HepG2 (cell line): ENCODE measurements at regions not wholly inside any gene's neighbourhood (a gene's known extent, or its start where the extent isn't known, plus 50 kb on each side); places are given as distances from the start of the nearest gene placed in this dataset.

ENCODE experiments used
- ATAC-seq: fragments of 200-7000 bp; cut with Tn5 transposase; 3 replicates; pipeline ENCODE4 v1.9.1; 2020; ENCODE audit warnings: mild to moderate bottlenecking, moderate library complexity
- BruUV-seq: library from RNA; stranded (reverse); fragments of 400-500 nt; replicated peaks from 2 replicates; lab custom pipeline; 2021; lab: Mats Ljungman, UMichigan
- CTCF ChIA-PET: fragments of 300-600 bp; formaldehyde crosslinking; extraction: SDS; loops from one replicate; lab custom pipeline; 2021; ENCODE audit warnings: low total read pairs, inconsistent platforms, low intra/inter-chr PET ratio; lab: Yijun Ruan, JAX
- POLR2A ChIA-PET: fragments of 350-600 bp; sonication (Branson Sonifier 250); formaldehyde crosslinking; loops from one replicate; lab custom pipeline; 2020; ENCODE audit warnings: antibody characterized with exemption, inconsistent platforms; lab: Yijun Ruan, JAX
- DNase-seq: peaks from one replicate; pipeline ENCODE4 v3.0.0-alpha.2; 2015; ENCODE audit warnings: low spot score
- FAIRE-seq: peaks from 3 replicates; lab custom pipeline; 2011; peaks lifted over from hg19 to GRCh38; lab: Jason Lieb, UNC
- H2AFZ ChIP-seq: one replicate; pipeline ENCODE4 v1.6.1; 2011; ENCODE audit warnings: low read length, inconsistent platforms
- H3K27ac ChIP-seq: fragments of 300-600 bp; 3 replicates; pipeline ENCODE4 v1.8.0; 2011; ENCODE audit warnings: mixed run types, mild to moderate bottlenecking, mixed read lengths, low read length, inconsistent platforms; ENCODE audit not compliant: insufficient read depth; ENCODE audit errors: extremely low read length
- H3K27me3 ChIP-seq, 2 experiments: fragments of 200-600 bp in 1 of 2; 2 replicates in 1 of 2; 3 replicates in 1 of 2; pipeline versions ENCODE4 v1.6.0 to v1.8.0; 2011; ENCODE audit warnings: low read length in 2 of 2, mild to moderate bottlenecking in 2 of 2, moderate library complexity in 2 of 2, inconsistent platforms in 1 of 2; ENCODE audit not compliant: insufficient read depth in 2 of 2, control insufficient read depth in 1 of 2
- H3K36me3 ChIP-seq, 2 experiments: fragments of 200-600 bp in 1 of 2; replicated peaks in 1 of 2; 2 replicates in 1 of 2; 3 replicates in 1 of 2; pipeline versions ENCODE4 v1.5.1 to v1.8.0; 2011; ENCODE audit warnings: low read length in 2 of 2, inconsistent platforms in 1 of 2; ENCODE audit not compliant: insufficient read depth in 2 of 2, control insufficient read depth in 1 of 2
- H3K4me1 ChIP-seq: 2 replicates; pipeline ENCODE4 v1.5.1; 2012; ENCODE audit warnings: low read length, inconsistent platforms; ENCODE audit not compliant: insufficient read depth
- H3K4me2 ChIP-seq: 2 replicates; pipeline ENCODE4 v1.6.0; 2011; ENCODE audit warnings: low read depth, low read length, inconsistent platforms
- H3K4me3 ChIP-seq, 3 experiments: fragments of 200-600 bp in 1 of 3; sonication (generic), shearing (Covaris generic) in 1 of 3; replicated peaks in 1 of 3; 2 replicates each; pipeline ENCODE4 v1.5.1; 2011 to 2016; ENCODE audit warnings: low read length in 3 of 3, inconsistent platforms in 2 of 3, low read depth in 2 of 3, mild to moderate bottlenecking in 2 of 3, control low read depth in 1 of 3, mixed read lengths in 1 of 3; ENCODE audit not compliant: insufficient read depth in 1 of 3
- H3K79me2 ChIP-seq: one replicate; pipeline ENCODE4 v1.6.1; 2011; ENCODE audit warnings: low read length, inconsistent platforms; ENCODE audit not compliant: insufficient read depth
- H3K9ac ChIP-seq: 2 replicates; pipeline ENCODE4 v1.6.0; 2011; ENCODE audit warnings: mild to moderate bottlenecking, low read depth, low read length, inconsistent platforms; ENCODE audit not compliant: insufficient read depth
- H3K9me3 ChIP-seq: 2 replicates; pipeline ENCODE4 v1.5.1; 2012; ENCODE audit warnings: mild to moderate bottlenecking, low read length
- H4K20me1 ChIP-seq: 2 replicates; pipeline ENCODE4 v1.6.0; 2011; ENCODE audit warnings: inconsistent platforms, mild to moderate bottlenecking, low read length, moderate library complexity; ENCODE audit not compliant: insufficient read depth
- MED1 ChIP-seq: sonication (generic); formaldehyde crosslinking; IDR thresholded peaks from 2 replicates; pipeline ENCODE4 v1.4.0; 2020; ENCODE audit warnings: missing genetic modification reagents
- NCOA5 ChIP-seq: sonication (generic); formaldehyde crosslinking; IDR thresholded peaks from 2 replicates; pipeline ENCODE4 v1.4.0; 2020; ENCODE audit warnings: missing genetic modification reagents
- NFRKB ChIP-seq: fragments of 450-650 bp; IDR thresholded peaks from 2 replicates; pipeline ENCODE4 v1.6.1; 2017
- SP140L ChIP-seq: sonication (generic); formaldehyde crosslinking; IDR thresholded peaks from 2 replicates; pipeline ENCODE4 v1.4.0; 2020; ENCODE audit warnings: missing genetic modification reagents, borderline replicate concordance
- ZFYVE20 ChIP-seq: sonication (generic); formaldehyde crosslinking; IDR thresholded peaks from 2 replicates; pipeline ENCODE4 v1.8.0; 2023; ENCODE audit warnings: low read depth, mild to moderate bottlenecking, moderate library complexity, missing genetic modification reagents, borderline replicate concordance
- ZNF577 ChIP-seq: sonication (generic); formaldehyde crosslinking; IDR thresholded peaks from 2 replicates; pipeline ENCODE4 v1.4.0; 2020; ENCODE audit warnings: mild to moderate bottlenecking, low read depth, missing genetic modification reagents, borderline replicate concordance
- ZNF703 ChIP-seq: sonication (generic); formaldehyde crosslinking; IDR thresholded peaks from 2 replicates; pipeline ENCODE4 v1.5.1; 2020; ENCODE audit warnings: missing genetic modification reagents, mild to moderate bottlenecking, moderate library complexity, borderline replicate concordance
- ZSCAN20 ChIP-seq: sonication (generic); formaldehyde crosslinking; IDR thresholded peaks from 2 replicates; pipeline ENCODE4 v1.4.0; 2020; ENCODE audit warnings: missing genetic modification reagents, mild to moderate bottlenecking, borderline replicate concordance
- WGBS: methylation state at CpG from one replicate; pipeline ENCODE4 v1.1.6; 2017; ENCODE audit warnings: low lambda C conversion rate; 5-methylcytosine and 5-hydroxymethylcytosine counted together
- in situ Hi-C: cut with HindIII; loops from 2 replicates; pipeline ENCODE4 v1.10.0; 2017; ENCODE audit warnings: low pct_unique_long_range_greater_than_20kb; ENCODE audit not compliant: extremely low pct_ligation_motif_present
- intact Hi-C: fragments of 100-400 bp; cut with micrococcal nuclease; formaldehyde crosslinking; loops from one replicate; pipeline ENCODE4 v1.10.0; 2022; ENCODE audit not compliant: unreplicated experiment
- TF ChIP-seq, protein P1 (sequence below): sonication (generic); formaldehyde crosslinking; conservative IDR thresholded peaks from 2 replicates; pipeline ENCODE4 v1.8.0; 2022; ENCODE audit warnings: low read depth, missing genetic modification reagents
- TF ChIP-seq, protein P2 (sequence below): sonication (generic); formaldehyde crosslinking; IDR thresholded peaks from 2 replicates; pipeline ENCODE4 v1.5.0; 2020; ENCODE audit warnings: missing genetic modification reagents, mild to moderate bottlenecking, borderline replicate concordance
- TF ChIP-seq, protein P3 (sequence below): sonication (generic); formaldehyde crosslinking; IDR thresholded peaks from 2 replicates; pipeline ENCODE4 v1.8.1; 2023; ENCODE audit warnings: mild to moderate bottlenecking, missing genetic modification reagents
- TF ChIP-seq, protein P4 (sequence below): sonication (generic); formaldehyde crosslinking; IDR thresholded peaks from 2 replicates; pipeline ENCODE4 v1.4.0; 2020; ENCODE audit warnings: missing genetic modification reagents
- TF ChIP-seq, protein P5 (sequence below): fragments of 450-650 bp; IDR thresholded peaks from 2 replicates; pipeline ENCODE4 v1.6.1; 2017
- TF ChIP-seq, protein P6 (sequence below): sonication (generic); formaldehyde crosslinking; conservative IDR thresholded peaks from 2 replicates; pipeline ENCODE4 v1.5.0; 2020; ENCODE audit warnings: missing genetic modification reagents

DNA sequence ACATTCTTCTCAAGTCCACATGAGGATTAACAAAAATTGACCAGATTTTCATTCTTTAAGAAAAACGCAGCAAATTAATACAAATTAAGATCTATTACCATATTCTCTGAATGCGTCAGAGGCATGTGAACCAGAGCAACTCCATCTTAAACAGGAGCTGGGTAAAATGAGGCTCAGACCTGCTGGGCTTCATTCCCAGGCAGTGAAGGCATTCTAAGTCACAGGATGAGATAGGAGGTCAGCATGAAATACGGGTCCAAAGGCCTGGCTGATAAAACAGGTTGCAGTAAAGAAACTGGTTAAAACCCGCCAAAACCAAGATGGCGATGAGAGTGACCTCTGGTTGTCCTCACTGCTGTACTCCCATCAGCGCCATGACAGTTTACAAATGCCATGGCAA, 217.6 kb downstream of the RDH14 start:
- DNase-seq = no peak
- Histone ChIP-seq H3K36me3 (no peaks in the 10 kb centered on the region), H3K27me3 (no peaks in the 10 kb centered on the region), H2AFZ (no peak overlapping the region), H4K20me1 (no peaks in the 10 kb centered on the region), H3K9ac (no peak overlapping the region), H3K27ac (no peak overlapping the region), H3K4me1 (no peaks in the 10 kb centered on the region), H3K9me3 (no peaks in the 10 kb centered on the region), H3K4me3 (no peak overlapping the region), H3K79me2 (no peaks in the 10 kb centered on the region), H3K4me2 (no peak overlapping the region)
- WGBS = 30% methylated on average over 6 of the region's 6 CpGs
- ChIA-PET CTCF (no interaction called here), POLR2A (no interaction called here)
- no TSS peak for BruUV-seq
- in situ Hi-C loops = no loop called here
- intact Hi-C loops = no loop called here
- TF ChIP-seq, protein P1, sequence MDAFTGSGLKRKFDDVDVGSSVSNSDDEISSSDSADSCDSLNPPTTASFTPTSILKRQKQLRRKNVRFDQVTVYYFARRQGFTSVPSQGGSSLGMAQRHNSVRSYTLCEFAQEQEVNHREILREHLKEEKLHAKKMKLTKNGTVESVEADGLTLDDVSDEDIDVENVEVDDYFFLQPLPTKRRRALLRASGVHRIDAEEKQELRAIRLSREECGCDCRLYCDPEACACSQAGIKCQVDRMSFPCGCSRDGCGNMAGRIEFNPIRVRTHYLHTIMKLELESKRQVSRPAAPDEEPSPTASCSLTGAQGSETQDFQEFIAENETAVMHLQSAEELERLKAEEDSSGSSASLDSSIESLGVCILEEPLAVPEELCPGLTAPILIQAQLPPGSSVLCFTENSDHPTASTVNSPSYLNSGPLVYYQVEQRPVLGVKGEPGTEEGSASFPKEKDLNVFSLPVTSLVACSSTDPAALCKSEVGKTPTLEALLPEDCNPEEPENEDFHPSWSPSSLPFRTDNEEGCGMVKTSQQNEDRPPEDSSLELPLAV (CRISPR knock-in tag) = no peak
- no peak for TF ChIP-seq ZNF703 (CRISPR knock-in tag)
- TF ChIP-seq, protein P2, sequence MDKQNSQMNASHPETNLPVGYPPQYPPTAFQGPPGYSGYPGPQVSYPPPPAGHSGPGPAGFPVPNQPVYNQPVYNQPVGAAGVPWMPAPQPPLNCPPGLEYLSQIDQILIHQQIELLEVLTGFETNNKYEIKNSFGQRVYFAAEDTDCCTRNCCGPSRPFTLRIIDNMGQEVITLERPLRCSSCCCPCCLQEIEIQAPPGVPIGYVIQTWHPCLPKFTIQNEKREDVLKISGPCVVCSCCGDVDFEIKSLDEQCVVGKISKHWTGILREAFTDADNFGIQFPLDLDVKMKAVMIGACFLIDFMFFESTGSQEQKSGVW = no peak
- no peak for TF ChIP-seq ZSCAN20 (CRISPR knock-in tag)
- TF ChIP-seq, protein P3, sequence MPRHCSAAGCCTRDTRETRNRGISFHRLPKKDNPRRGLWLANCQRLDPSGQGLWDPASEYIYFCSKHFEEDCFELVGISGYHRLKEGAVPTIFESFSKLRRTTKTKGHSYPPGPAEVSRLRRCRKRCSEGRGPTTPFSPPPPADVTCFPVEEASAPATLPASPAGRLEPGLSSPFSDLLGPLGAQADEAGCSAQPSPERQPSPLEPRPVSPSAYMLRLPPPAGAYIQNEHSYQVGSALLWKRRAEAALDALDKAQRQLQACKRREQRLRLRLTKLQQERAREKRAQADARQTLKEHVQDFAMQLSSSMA (CRISPR knock-in tag) = no peak
- TF ChIP-seq NCOA5 (CRISPR knock-in tag) = no peak
- TF ChIP-seq ZFYVE20 = no peak
- TF ChIP-seq, protein P4, sequence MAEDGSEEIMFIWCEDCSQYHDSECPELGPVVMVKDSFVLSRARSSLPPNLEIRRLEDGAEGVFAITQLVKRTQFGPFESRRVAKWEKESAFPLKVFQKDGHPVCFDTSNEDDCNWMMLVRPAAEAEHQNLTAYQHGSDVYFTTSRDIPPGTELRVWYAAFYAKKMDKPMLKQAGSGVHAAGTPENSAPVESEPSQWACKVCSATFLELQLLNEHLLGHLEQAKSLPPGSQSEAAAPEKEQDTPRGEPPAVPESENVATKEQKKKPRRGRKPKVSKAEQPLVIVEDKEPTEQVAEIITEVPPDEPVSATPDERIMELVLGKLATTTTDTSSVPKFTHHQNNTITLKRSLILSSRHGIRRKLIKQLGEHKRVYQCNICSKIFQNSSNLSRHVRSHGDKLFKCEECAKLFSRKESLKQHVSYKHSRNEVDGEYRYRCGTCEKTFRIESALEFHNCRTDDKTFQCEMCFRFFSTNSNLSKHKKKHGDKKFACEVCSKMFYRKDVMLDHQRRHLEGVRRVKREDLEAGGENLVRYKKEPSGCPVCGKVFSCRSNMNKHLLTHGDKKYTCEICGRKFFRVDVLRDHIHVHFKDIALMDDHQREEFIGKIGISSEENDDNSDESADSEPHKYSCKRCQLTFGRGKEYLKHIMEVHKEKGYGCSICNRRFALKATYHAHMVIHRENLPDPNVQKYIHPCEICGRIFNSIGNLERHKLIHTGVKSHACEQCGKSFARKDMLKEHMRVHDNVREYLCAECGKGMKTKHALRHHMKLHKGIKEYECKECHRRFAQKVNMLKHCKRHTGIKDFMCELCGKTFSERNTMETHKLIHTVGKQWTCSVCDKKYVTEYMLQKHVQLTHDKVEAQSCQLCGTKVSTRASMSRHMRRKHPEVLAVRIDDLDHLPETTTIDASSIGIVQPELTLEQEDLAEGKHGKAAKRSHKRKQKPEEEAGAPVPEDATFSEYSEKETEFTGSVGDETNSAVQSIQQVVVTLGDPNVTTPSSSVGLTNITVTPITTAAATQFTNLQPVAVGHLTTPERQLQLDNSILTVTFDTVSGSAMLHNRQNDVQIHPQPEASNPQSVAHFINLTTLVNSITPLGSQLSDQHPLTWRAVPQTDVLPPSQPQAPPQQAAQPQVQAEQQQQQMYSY (CRISPR knock-in tag) = no peak
- no peak for TF ChIP-seq MED1 (CRISPR knock-in tag)
- no peak for TF ChIP-seq NFRKB
- TF ChIP-seq, protein P5, sequence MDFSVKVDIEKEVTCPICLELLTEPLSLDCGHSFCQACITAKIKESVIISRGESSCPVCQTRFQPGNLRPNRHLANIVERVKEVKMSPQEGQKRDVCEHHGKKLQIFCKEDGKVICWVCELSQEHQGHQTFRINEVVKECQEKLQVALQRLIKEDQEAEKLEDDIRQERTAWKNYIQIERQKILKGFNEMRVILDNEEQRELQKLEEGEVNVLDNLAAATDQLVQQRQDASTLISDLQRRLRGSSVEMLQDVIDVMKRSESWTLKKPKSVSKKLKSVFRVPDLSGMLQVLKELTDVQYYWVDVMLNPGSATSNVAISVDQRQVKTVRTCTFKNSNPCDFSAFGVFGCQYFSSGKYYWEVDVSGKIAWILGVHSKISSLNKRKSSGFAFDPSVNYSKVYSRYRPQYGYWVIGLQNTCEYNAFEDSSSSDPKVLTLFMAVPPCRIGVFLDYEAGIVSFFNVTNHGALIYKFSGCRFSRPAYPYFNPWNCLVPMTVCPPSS = no peak
- TF ChIP-seq SP140L (CRISPR knock-in tag) = no peak
- no peak for TF ChIP-seq ZNF577 (CRISPR knock-in tag)
- TF ChIP-seq, protein P6, sequence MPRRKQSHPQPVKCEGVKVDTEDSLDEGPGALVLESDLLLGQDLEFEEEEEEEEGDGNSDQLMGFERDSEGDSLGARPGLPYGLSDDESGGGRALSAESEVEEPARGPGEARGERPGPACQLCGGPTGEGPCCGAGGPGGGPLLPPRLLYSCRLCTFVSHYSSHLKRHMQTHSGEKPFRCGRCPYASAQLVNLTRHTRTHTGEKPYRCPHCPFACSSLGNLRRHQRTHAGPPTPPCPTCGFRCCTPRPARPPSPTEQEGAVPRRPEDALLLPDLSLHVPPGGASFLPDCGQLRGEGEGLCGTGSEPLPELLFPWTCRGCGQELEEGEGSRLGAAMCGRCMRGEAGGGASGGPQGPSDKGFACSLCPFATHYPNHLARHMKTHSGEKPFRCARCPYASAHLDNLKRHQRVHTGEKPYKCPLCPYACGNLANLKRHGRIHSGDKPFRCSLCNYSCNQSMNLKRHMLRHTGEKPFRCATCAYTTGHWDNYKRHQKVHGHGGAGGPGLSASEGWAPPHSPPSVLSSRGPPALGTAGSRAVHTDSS (CRISPR knock-in tag) = no peak
- ATAC-seq = no peak
- no peak for FAIRE-seq
